Fibroblast of the aortic adventitia (primary cell): ENCODE measurements at regions not wholly inside any gene's neighbourhood (a gene's known extent, or its start where the extent isn't known, plus 50 kb on each side); places are given as distances from the start of the nearest gene placed in this dataset.
A peak's percentile ranks its signal among the peaks of the same experiment; 100 is the strongest.
"Not testable (repeated sequence)": the region's sequence is repeated elsewhere in the genome, so short reads cannot be mapped to it uniquely, and the experiment has no call there.

Source experiments
- DNase-seq: peaks from one replicate; pipeline ENCODE4 v3.0.0-alpha.2; 2010; ENCODE audit warnings: low read depth
- H3K4me3 ChIP-seq: 2 replicates; pipeline ENCODE4 v1.5.1; 2011; ENCODE audit warnings: low read depth, mild to moderate bottlenecking, control low read depth, low read length, moderate library complexity
- CTCF ChIP-seq: IDR thresholded peaks from 2 replicates; pipeline ENCODE4 v1.5.1; 2011; ENCODE audit warnings: mild to moderate bottlenecking, low read length, control low read depth, inconsistent platforms; ENCODE audit not compliant: insufficient read depth

- H3K4me3 ChIP-seq, result no peak overlapping the region
- no peak for DNase-seq
- TF ChIP-seq CTCF, result no peak
Measured at GRCh38 chr20:5670036-5670536, 59.3 kb upstream of the GPCPD1 start.

- DNase-seq, result no peak
- no peak for TF ChIP-seq CTCF
- no peak overlapping the region for H3K4me3 ChIP-seq
Measured at GRCh38 chr20:5668529-5668868, 57.7 kb upstream of the GPCPD1 start.

GRCh38 chr20:5667705-5668528 is 57.1 kb upstream of the GPCPD1 start:
- TF ChIP-seq CTCF, result no peak
- H3K4me3 ChIP-seq, result no peak overlapping the region
- peak; percentile 32 for DNase-seq

- TF ChIP-seq CTCF, result no peak
- DNase-seq, result no peak
- no peak overlapping the region for H3K4me3 ChIP-seq
Measured at GRCh38 chr20:5665417-5665816, 54.6 kb upstream of the GPCPD1 start.

- H3K4me3 ChIP-seq, result no peak overlapping the region
- no peak for DNase-seq
- no peak for TF ChIP-seq CTCF
Measured at GRCh38 chr20:5663396-5663795, 52.6 kb upstream of the GPCPD1 start.

GRCh38 chr20:5662769-5663168 is 52.0 kb upstream of the GPCPD1 start:
- no peak overlapping the region for H3K4me3 ChIP-seq
- TF ChIP-seq CTCF, result no peak
- DNase-seq, result no peak

- not testable (repeated sequence) for H3K4me3 ChIP-seq, DNase-seq
Measured at GRCh38 chr20:5660756-5661155, 50.0 kb upstream of the GPCPD1 start.
